SK-N-SH (cell line): ENCODE measurements at regions not wholly inside any gene's neighbourhood (a gene's known extent, or its start where the extent isn't known, plus 50 kb on each side); places are given as distances from the start of the nearest gene placed in this dataset.

Experiments used
- CTCF ChIA-PET: fragments of 300-600, 350-600 bp; formaldehyde crosslinking; extraction: SDS; loops from one replicate; lab custom pipeline; 2021; lab: Yijun Ruan, JAX
- POLR2A ChIA-PET: fragments of 350-600 bp; sonication (Branson Sonifier 250); formaldehyde crosslinking; extraction: SDS; loops from one replicate; lab custom pipeline; 2020; ENCODE audit warnings: antibody characterized with exemption, inconsistent platforms; lab: Yijun Ruan, JAX
- DNase-seq: peaks from one replicate; pipeline ENCODE4 v3.0.0; 2012
- H2AFZ ChIP-seq: fragments of 200-600 bp; sonication (generic); 2 replicates; pipeline ENCODE4 v1.8.1; 2016; ENCODE audit warnings: antibody characterized with exemption, mild to moderate bottlenecking, low read depth
- H3F3A ChIP-seq: fragments of 200-600 bp; sonication (generic); replicated peaks from 2 replicates; pipeline ENCODE3; 2016; ENCODE audit warnings: antibody characterized with exemption, mild to moderate bottlenecking; ENCODE audit not compliant: insufficient read depth
- H3K27ac ChIP-seq, 2 experiments: fragments of 200-500 bp in 1 of 2; fragments of 200-600 bp in 1 of 2; sonication (Bioruptor generic) in 1 of 2; sonication (generic), shearing (Covaris generic) in 1 of 2; 2 replicates each; pipeline versions ENCODE4 v1.5.1 to v1.6.1; 2014 to 2016; ENCODE audit warnings: low read depth in 2 of 2, inconsistent platforms in 1 of 2, low read length in 1 of 2, mild to moderate bottlenecking in 1 of 2, mixed read lengths in 1 of 2
- H3K27me3 ChIP-seq: fragments of 200-600 bp; sonication (generic), shearing (Covaris generic); 2 replicates; pipeline ENCODE4 v1.6.1; 2016; ENCODE audit warnings: mixed run types; ENCODE audit not compliant: insufficient read depth
- H3K36me3 ChIP-seq, 2 experiments: fragments of 200-500 bp in 1 of 2; fragments of 200-600 bp in 1 of 2; sonication (Bioruptor generic) in 1 of 2; sonication (generic) in 1 of 2; replicated peaks in 1 of 2; 2 replicates each; pipeline versions ENCODE3 to v1.5.1; 2014 to 2016; ENCODE audit warnings: low read length in 1 of 2, mild to moderate bottlenecking in 1 of 2; ENCODE audit not compliant: insufficient read depth in 2 of 2, control insufficient read depth in 1 of 2
- H3K4me1 ChIP-seq, 2 experiments: fragments of 200-500 bp in 1 of 2; fragments of 200-600 bp in 1 of 2; sonication (Bioruptor generic) in 1 of 2; sonication (generic), shearing (Covaris generic) in 1 of 2; 2 replicates each; pipeline versions ENCODE4 v1.5.1 to v1.6.1; 2014 to 2016; ENCODE audit warnings: low read depth in 1 of 2, low read length in 1 of 2, mixed run types in 1 of 2; ENCODE audit not compliant: insufficient read depth in 2 of 2, control insufficient read depth in 1 of 2
- H3K4me2 ChIP-seq: fragments of 200-600 bp; sonication (generic), shearing (Covaris generic); 2 replicates; pipeline ENCODE4 v1.6.1; 2017; ENCODE audit warnings: mixed run types
- H3K4me3 ChIP-seq, 2 experiments: fragments of 200-500 bp in 1 of 2; fragments of 200-600 bp in 1 of 2; sonication (Bioruptor generic) in 1 of 2; sonication (generic), shearing (Covaris generic) in 1 of 2; 2 replicates each; pipeline versions ENCODE4 v1.5.1 to v1.8.1; 2014 to 2016; ENCODE audit warnings: low read depth in 2 of 2, inconsistent platforms in 1 of 2, low read length in 1 of 2, mild to moderate bottlenecking in 1 of 2, mixed read lengths in 1 of 2, moderate library complexity in 1 of 2
- H3K79me2 ChIP-seq: fragments of 200-600 bp; sonication (generic); 2 replicates; pipeline ENCODE4 v1.8.1; 2017; ENCODE audit warnings: mild to moderate bottlenecking; ENCODE audit not compliant: insufficient read depth
- H3K9ac ChIP-seq: fragments of 200-600 bp; sonication (generic); 2 replicates; pipeline ENCODE4 v1.6.1; 2017; ENCODE audit warnings: mixed run types
- H3K9me2 ChIP-seq: fragments of 200-600 bp; sonication (generic); 2 replicates; pipeline ENCODE4 v1.6.1; 2017; ENCODE audit warnings: mixed run types
- H3K9me3 ChIP-seq: fragments of 200-600 bp; sonication (generic); 2 replicates; pipeline ENCODE4 v1.6.1; 2017; ENCODE audit warnings: mixed run types, mild to moderate bottlenecking, moderate library complexity
- H4K20me1 ChIP-seq: fragments of 200-600 bp; sonication (generic); 2 replicates; pipeline ENCODE4 v1.6.1; 2017; ENCODE audit warnings: mild to moderate bottlenecking, mixed run types; ENCODE audit not compliant: insufficient read depth
- ELF1 ChIP-seq: IDR thresholded peaks from 2 replicates; pipeline ENCODE4 v1.4.0; 2012
- EP300 ChIP-seq, 2 experiments: IDR thresholded peaks; 2 replicates each; pipeline versions ENCODE4 v1.4.0 to v1.6.1; 2012; ENCODE audit warnings: borderline replicate concordance in 1 of 2, low read depth in 1 of 2, low read length in 1 of 2
- EZH2phosphoT487 ChIP-seq: fragments of 200-600 bp; sonication (generic); IDR thresholded peaks from 2 replicates; pipeline ENCODE4 v1.6.1; 2017; ENCODE audit warnings: low read depth, mixed run types, mild to moderate bottlenecking, antibody characterized with exemption, moderate library complexity, borderline replicate concordance
- FOXM1 ChIP-seq: IDR thresholded peaks from 2 replicates; pipeline ENCODE4 v1.4.0; 2012; ENCODE audit warnings: low read depth, mild to moderate bottlenecking
- GATA2 ChIP-seq: sonication (generic); formaldehyde crosslinking; IDR thresholded peaks from 2 replicates; pipeline ENCODE4 v1.5.0; 2020; ENCODE audit warnings: mild to moderate bottlenecking, missing genetic modification reagents
- MAX ChIP-seq: IDR thresholded peaks from 2 replicates; pipeline ENCODE4 v1.4.0; 2012; ENCODE audit warnings: low read depth
- NFIC ChIP-seq: IDR thresholded peaks from 2 replicates; pipeline ENCODE4 v1.4.0; 2012; ENCODE audit warnings: borderline replicate concordance
- NRF1 ChIP-seq: IDR thresholded peaks from 2 replicates; pipeline ENCODE4 v1.6.1; 2012; ENCODE audit warnings: low read depth, mild to moderate bottlenecking, low read length
- PBX3 ChIP-seq: IDR thresholded peaks from 2 replicates; pipeline ENCODE4; 2012
- POLR2AphosphoS5 ChIP-seq: IDR thresholded peaks from 2 replicates; pipeline ENCODE4 v1.6.1; 2012; ENCODE audit warnings: low read depth, low read length
- RAD21 ChIP-seq: IDR thresholded peaks from 2 replicates; pipeline ENCODE4 v1.6.1; 2012; ENCODE audit warnings: mild to moderate bottlenecking, low read length
- REST ChIP-seq: IDR thresholded peaks from 2 replicates; pipeline ENCODE4 v1.6.1; 2012; ENCODE audit warnings: mild to moderate bottlenecking, low read depth, low read length, moderate library complexity
- SMC3 ChIP-seq: IDR thresholded peaks from 2 replicates; pipeline ENCODE4 v1.6.1; 2012; ENCODE audit warnings: low read depth, low read length, improper control_type of control experiment
- TAF1 ChIP-seq: IDR thresholded peaks from 2 replicates; pipeline ENCODE4 v1.6.1; 2012; ENCODE audit warnings: low read depth, mild to moderate bottlenecking, low read length, moderate library complexity, borderline replicate concordance
- TEAD4 ChIP-seq: IDR thresholded peaks from 2 replicates; pipeline ENCODE4 v1.4.0; 2012; ENCODE audit warnings: mild to moderate bottlenecking, borderline replicate concordance; ENCODE audit not compliant: insufficient read depth
- USF1 ChIP-seq: IDR thresholded peaks from 2 replicates; pipeline ENCODE4 v1.4.0; 2012; ENCODE audit warnings: low read depth, borderline replicate concordance
- USF2 ChIP-seq: fragments of 150-350 bp; IDR thresholded peaks from 2 replicates; pipeline ENCODE4 v1.6.1; 2017; ENCODE audit warnings: antibody characterized with exemption, low read length, low read depth, borderline replicate concordance
- YY1 ChIP-seq: IDR thresholded peaks from 2 replicates; pipeline ENCODE4 v1.4.0; 2012; ENCODE audit warnings: low read depth, mild to moderate bottlenecking
- WGBS: methylation state at CpG from one replicate; pipeline ENCODE4 v1.1.6; 2017; ENCODE audit warnings: low lambda C conversion rate; 5-methylcytosine and 5-hydroxymethylcytosine counted together
- TF ChIP-seq, protein P1 (sequence below): fragments of 200-600 bp; sonication (generic); IDR thresholded peaks from 2 replicates; pipeline ENCODE4 v1.6.1; 2017; ENCODE audit warnings: antibody characterized with exemption, mild to moderate bottlenecking, moderate library complexity
- TF ChIP-seq, protein P2 (sequence below): fragments of 150-350 bp; IDR thresholded peaks from 2 replicates; pipeline ENCODE4 v1.6.1; 2016; ENCODE audit warnings: mild to moderate bottlenecking, low read depth, low read length

DNA sequence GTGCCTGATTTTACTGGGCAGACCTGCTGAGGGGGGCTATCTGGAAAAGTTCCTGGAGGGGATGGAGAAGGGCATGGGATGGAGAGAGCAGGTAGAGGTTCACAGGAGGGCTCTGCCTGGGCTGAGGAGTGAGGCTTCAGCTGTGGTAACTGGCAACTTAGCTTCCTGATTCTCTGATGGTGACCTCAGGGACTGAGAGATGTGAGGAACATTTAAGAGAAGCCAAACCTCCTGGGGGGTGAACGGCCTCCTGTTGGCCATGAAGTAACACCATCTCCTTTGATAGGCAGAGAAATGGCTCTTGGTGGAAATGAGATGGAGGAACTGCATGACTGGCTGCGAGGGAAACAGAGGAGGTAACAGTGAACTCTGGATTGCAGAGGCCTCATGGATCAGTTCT, 97.3 kb upstream of the ROPN1 start (continued):
- no peak for TF ChIP-seq POLR2AphosphoS5
- no peak for TF ChIP-seq EP300 (IDR thresholded peaks at IDR 0.05; ENCODE audit: borderline replicate concordance in 1 of 2, low read depth in 1 of 2, low read length in 1 of 2)
- no peak for TF ChIP-seq MAX
- TF ChIP-seq TEAD4, result no peak

DNA sequence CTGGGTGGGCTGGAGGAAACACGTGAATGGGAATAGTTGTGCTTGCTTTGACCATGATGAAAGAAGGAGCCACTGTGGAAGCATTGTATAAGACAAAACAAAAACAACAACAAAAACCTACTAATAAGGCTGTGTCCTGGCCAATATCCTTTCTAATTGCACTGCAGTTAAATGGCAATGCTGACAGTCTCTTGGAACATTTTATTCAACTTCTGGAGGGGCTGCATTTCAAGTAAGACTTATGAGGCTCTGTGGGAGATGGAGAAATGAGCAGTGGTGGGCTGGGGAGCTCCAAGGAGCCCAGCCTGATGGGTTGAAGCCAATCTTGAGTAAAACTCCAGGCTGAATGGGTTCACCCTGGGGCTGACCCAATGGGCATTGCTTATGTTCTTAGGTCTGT, 99.8 kb upstream of the ROPN1 start:
- ChIA-PET CTCF (interaction anchor here (1.1 kb wide), 1 partner anchor 75 kb away, joined by 3 read pairs; no protein-coding TSS in a partner anchor), POLR2A (no interaction called here)
- H3K27me3 ChIP-seq, result no peaks in the 10 kb centered on the region
- H3K27ac ChIP-seq, result no peak overlapping the region
- H4K20me1 ChIP-seq, result no peaks in the 10 kb centered on the region
- WGBS, result 93% methylated on average over 1 of the region's 1 CpG
- H3K4me3 ChIP-seq, result no peak overlapping the region
- no peak for DNase-seq
- H3K4me1 ChIP-seq, result peaks cover 2 to 5% of the 10 kb centered on the region in 2 experiments; a peak in 1 of 4 replicates
- H3K36me3 ChIP-seq, result no peaks in the 10 kb centered on the region
- H3K9me2 ChIP-seq, result no peaks in the 10 kb centered on the region
- no peak overlapping the region for H2AFZ ChIP-seq
- H3K79me2 ChIP-seq, result peaks cover 5% of the 10 kb centered on the region; the same call in 1 of the 2 replicates
- no peak overlapping the region for H3K4me2 ChIP-seq
- H3K9ac ChIP-seq, result no peak overlapping the region
- no peaks in the 10 kb centered on the region for H3F3A ChIP-seq
- TF ChIP-seq USF1 (no peak), NFIC (no peak), ELF1 (no peak), TAF1 (no peak), SMC3 (no peak), RAD21 (no peak), POLR2AphosphoS5 (no peak), GATA2 (no peak), YY1 (no peak), USF2 (no peak), PBX3 (no peak), EZH2phosphoT487 (no peak), NRF1 (no peak), REST (no peak), FOXM1 (no peak)
- TF ChIP-seq, protein P1, sequence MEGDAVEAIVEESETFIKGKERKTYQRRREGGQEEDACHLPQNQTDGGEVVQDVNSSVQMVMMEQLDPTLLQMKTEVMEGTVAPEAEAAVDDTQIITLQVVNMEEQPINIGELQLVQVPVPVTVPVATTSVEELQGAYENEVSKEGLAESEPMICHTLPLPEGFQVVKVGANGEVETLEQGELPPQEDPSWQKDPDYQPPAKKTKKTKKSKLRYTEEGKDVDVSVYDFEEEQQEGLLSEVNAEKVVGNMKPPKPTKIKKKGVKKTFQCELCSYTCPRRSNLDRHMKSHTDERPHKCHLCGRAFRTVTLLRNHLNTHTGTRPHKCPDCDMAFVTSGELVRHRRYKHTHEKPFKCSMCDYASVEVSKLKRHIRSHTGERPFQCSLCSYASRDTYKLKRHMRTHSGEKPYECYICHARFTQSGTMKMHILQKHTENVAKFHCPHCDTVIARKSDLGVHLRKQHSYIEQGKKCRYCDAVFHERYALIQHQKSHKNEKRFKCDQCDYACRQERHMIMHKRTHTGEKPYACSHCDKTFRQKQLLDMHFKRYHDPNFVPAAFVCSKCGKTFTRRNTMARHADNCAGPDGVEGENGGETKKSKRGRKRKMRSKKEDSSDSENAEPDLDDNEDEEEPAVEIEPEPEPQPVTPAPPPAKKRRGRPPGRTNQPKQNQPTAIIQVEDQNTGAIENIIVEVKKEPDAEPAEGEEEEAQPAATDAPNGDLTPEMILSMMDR, result no peak
- TF ChIP-seq, protein P2, sequence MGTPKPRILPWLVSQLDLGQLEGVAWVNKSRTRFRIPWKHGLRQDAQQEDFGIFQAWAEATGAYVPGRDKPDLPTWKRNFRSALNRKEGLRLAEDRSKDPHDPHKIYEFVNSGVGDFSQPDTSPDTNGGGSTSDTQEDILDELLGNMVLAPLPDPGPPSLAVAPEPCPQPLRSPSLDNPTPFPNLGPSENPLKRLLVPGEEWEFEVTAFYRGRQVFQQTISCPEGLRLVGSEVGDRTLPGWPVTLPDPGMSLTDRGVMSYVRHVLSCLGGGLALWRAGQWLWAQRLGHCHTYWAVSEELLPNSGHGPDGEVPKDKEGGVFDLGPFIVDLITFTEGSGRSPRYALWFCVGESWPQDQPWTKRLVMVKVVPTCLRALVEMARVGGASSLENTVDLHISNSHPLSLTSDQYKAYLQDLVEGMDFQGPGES, result no peak
- H3K9me3 ChIP-seq, result no peaks in the 10 kb centered on the region
